ENCODE measurements at regions not wholly inside any gene's neighbourhood (a gene's known extent, or its start where the extent isn't known, plus 50 kb on each side); places are given as distances from the start of the nearest gene placed in this dataset.

- TF ChIP-seq ZHX2 (IDR thresholded peaks at IDR 0.05; ENCODE audit: low read depth) (no peak), ZHX2 (CRISPR knock-in tag; IDR thresholded peaks at IDR 0.05; ENCODE audit: borderline replicate concordance) (no peak), RFX3 (CRISPR knock-in tag; IDR thresholded peaks at IDR 0.05) (no peak), KLF15 (CRISPR knock-in tag; IDR thresholded peaks at IDR 0.05; ENCODE audit: borderline replicate concordance) (no peak), IRF9 (CRISPR knock-in tag; IDR thresholded peaks at IDR 0.05; ENCODE audit: borderline replicate concordance) (no peak), ZNF614 (CRISPR knock-in tag; IDR thresholded peaks at IDR 0.05; ENCODE audit: borderline replicate concordance) (no peak; the same call in 1 of the 2 replicates), MYPOP (CRISPR knock-in tag; IDR thresholded peaks at IDR 0.05) (no peak), YEATS2 (CRISPR knock-in tag; IDR thresholded peaks at IDR 0.05; ENCODE audit: borderline replicate concordance) (no peak), TERF1 (CRISPR knock-in tag; IDR thresholded peaks at IDR 0.05) (no peak), SRF (IDR thresholded peaks at IDR 0.05; ENCODE audit: low read depth, low read length) (no peak), THAP11 (CRISPR knock-in tag; IDR thresholded peaks at IDR 0.05) (no peak), SNAPC2 (CRISPR knock-in tag; IDR thresholded peaks at IDR 0.05) (no peak), CHD2 (IDR thresholded peaks at IDR 0.05; ENCODE audit: low read depth, low read length) (no peak), PCBP1 (IDR thresholded peaks at IDR 0.05; ENCODE audit: borderline replicate concordance, low read depth, low read length) (no peak), PREB (CRISPR knock-in tag; IDR thresholded peaks at IDR 0.05) (no peak), ZNF792 (CRISPR knock-in tag; IDR thresholded peaks at IDR 0.05) (no peak), NR2F1 (CRISPR knock-in tag; IDR thresholded peaks at IDR 0.05) (no peak), TGIF2 (CRISPR knock-in tag; IDR thresholded peaks at IDR 0.05) (no peak), HDAC2 (CRISPR knock-in tag; IDR thresholded peaks at IDR 0.05) (peak; percentile 65)
These were observed 86.1 kb downstream of the LINC00237 start (continued) for GRCh38 chr20:21019814-21020658.
